GM21619 (cell line): ENCODE measurements at regions not wholly inside any gene's neighbourhood (a gene's known extent, or its start where the extent isn't known, plus 50 kb on each side); places are given as distances from the start of the nearest gene placed in this dataset.

Experiments used
- ATAC-seq: cut with Tn5 transposase; IDR thresholded peaks from one replicate; pipeline ENCODE4 v1.9.1; 2021; ENCODE audit not compliant: unreplicated experiment

DNA sequence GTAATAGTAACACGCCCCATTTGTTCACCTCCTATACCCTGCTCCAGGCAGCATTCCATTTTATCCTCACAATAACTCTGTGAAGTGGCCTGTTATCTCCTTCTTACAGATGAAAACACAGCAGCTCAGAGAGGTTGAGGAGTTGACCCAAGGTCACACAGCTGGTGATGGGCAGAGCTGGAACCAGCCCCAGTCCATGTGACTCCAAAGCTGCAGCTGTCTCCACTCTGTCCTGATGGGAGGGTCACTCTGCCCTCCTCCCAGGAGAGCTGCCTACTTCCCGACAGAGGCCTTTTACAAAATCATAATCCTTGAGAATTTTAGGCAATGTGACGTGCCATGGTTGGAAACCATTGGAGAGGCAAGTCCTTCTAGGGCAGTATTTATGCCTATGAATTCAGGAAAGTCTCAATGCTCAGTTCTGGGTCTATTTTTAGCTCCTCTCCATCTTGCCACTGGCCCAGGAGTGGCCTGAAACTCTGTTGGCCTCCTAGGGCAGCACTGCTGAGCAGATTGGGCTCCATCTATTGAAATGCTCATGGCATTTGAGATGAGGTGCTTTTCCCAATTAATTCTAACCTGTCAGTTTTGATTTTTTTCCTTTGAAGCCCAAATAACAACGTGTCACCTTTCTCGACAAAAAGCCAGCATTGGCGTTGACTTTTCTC lies 50.1 kb upstream of the KCNK12 start:
- no peak for ATAC-seq
